Cardiac fibroblast (primary cell): ENCODE measurements at regions not wholly inside any gene's neighbourhood (a gene's known extent, or its start where the extent isn't known, plus 50 kb on each side); places are given as distances from the start of the nearest gene placed in this dataset.

Experiments used
- DNase-seq, 2 donors: peaks; one replicate each; pipeline versions ENCODE4 v3.0.0 to v3.0.0-alpha.2; 2010; ENCODE audit warnings: low read depth in 2 of 2
- H3K4me3 ChIP-seq, 2 donors: replicated peaks in 1 of 2; 1 replicate in 1 of 2; 2 replicates in 1 of 2; pipeline ENCODE4 v1.5.1; 2011; ENCODE audit warnings: low read depth in 2 of 2, low read length in 2 of 2, mild to moderate bottlenecking in 2 of 2, moderate library complexity in 1 of 2
- TF ChIP-seq, protein P1 (sequence below): IDR thresholded peaks from one replicate; pipeline ENCODE4 v1.5.1; 2011; ENCODE audit warnings: low read depth, mild to moderate bottlenecking, low read length, inconsistent platforms

DNA sequence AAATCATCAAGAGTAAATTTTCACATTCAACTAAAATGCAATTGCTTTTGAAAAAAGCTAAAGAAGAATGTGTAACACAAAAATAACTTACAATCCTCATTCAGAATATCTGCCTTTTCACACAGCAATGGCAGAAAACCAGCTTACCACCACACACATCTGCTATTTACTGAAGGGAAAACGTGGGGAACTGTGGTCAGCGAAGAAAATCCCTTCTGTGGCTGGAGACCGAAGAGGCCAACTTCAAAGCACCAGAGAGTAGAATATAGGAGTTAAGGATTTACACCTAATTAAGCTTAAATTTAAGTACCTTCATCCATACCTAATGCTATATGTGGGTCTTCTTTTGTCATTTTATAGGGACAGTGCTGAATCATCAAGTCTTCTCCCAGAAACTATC lies 339.6 kb downstream of the DEPDC1B start:
- H3K4me3 ChIP-seq = no peak overlapping the region
- TF ChIP-seq, protein P1, sequence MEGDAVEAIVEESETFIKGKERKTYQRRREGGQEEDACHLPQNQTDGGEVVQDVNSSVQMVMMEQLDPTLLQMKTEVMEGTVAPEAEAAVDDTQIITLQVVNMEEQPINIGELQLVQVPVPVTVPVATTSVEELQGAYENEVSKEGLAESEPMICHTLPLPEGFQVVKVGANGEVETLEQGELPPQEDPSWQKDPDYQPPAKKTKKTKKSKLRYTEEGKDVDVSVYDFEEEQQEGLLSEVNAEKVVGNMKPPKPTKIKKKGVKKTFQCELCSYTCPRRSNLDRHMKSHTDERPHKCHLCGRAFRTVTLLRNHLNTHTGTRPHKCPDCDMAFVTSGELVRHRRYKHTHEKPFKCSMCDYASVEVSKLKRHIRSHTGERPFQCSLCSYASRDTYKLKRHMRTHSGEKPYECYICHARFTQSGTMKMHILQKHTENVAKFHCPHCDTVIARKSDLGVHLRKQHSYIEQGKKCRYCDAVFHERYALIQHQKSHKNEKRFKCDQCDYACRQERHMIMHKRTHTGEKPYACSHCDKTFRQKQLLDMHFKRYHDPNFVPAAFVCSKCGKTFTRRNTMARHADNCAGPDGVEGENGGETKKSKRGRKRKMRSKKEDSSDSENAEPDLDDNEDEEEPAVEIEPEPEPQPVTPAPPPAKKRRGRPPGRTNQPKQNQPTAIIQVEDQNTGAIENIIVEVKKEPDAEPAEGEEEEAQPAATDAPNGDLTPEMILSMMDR = no peak
- no peak for DNase-seq

GRCh38 chr5:60357302-60357701 lies 342.7 kb downstream of the DEPDC1B start:
- no peak for DNase-seq
- no peak overlapping the region for H3K4me3 ChIP-seq
- TF ChIP-seq, protein P1 = no peak

GRCh38 chr5:60356745-60357144 lies 343.2 kb downstream of the DEPDC1B start:
- DNase-seq = no peak
- H3K4me3 ChIP-seq = no peak overlapping the region
- TF ChIP-seq, protein P1 = no peak

DNA sequence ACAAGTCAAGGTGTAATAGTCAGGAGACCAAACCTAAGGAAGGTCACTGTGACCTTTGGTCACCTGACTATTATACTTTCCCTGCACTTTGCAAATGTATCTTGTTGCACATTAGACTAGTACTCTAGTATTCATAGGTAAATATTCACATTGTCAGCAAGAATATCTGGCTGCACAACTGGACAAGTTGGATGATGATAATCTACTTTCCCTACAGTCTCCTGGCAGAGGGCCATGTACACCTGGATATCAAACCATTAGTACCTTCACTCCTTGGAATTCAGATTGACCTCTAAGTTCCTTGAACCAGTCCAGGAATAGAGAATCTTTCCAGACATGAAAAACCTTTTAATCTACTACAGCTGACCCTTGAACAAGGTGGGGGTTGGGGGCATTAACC lies 344.8 kb downstream of the DEPDC1B start:
- H3K4me3 ChIP-seq = no peak overlapping the region
- DNase-seq = no peak
- TF ChIP-seq, protein P1 = no peak

- no peak for DNase-seq
- H3K4me3 ChIP-seq = no peak overlapping the region
- TF ChIP-seq, protein P1 = no peak
Observed at GRCh38 chr5:60354311-60354710, 345.7 kb downstream of the DEPDC1B start.

- H3K4me3 ChIP-seq = no peak overlapping the region
- TF ChIP-seq, protein P1 = no peak
- DNase-seq = no peak
Observed at GRCh38 chr5:60352992-60353599, 346.9 kb downstream of the DEPDC1B start.

- no peak for DNase-seq
- TF ChIP-seq, protein P1 = no peak
- H3K4me3 ChIP-seq = no peak overlapping the region
Observed at GRCh38 chr5:60350794-60351193, 349.2 kb downstream of the DEPDC1B start.
